DMS79 (cell line): ENCODE measurements at regions not wholly inside any gene's neighbourhood (a gene's known extent, or its start where the extent isn't known, plus 50 kb on each side); places are given as distances from the start of the nearest gene placed in this dataset.

Experiments
- DNase-seq: peaks from one replicate; lab custom pipeline; 2025; lab: John Stamatoyannopoulos, UW

GRCh38 chr11:112587664-112588063 is 327.0 kb upstream of the PLET1 start:
- no peak for DNase-seq

- peak; percentile 79 for DNase-seq
These were observed 327.6 kb upstream of the PLET1 start for GRCh38 chr11:112588252-112588694.

- no peak for DNase-seq
These were observed 328.5 kb upstream of the PLET1 start for GRCh38 chr11:112589155-112589554.

GRCh38 chr11:112590764-112591163 is 330.1 kb upstream of the PLET1 start:
- no peak for DNase-seq

GRCh38 chr11:112593440-112593839 is 332.8 kb upstream of the PLET1 start:
- no peak for DNase-seq

GRCh38 chr11:112596324-112596723 is 335.7 kb upstream of the PLET1 start:
- no peak for DNase-seq

- no peak for DNase-seq
These were observed 336.7 kb upstream of the PLET1 start for GRCh38 chr11:112597286-112597790.

- no peak for DNase-seq
These were observed 338.6 kb upstream of the PLET1 start for GRCh38 chr11:112599265-112599664.

GRCh38 chr11:112599856-112600533 is 339.3 kb upstream of the PLET1 start:
- DNase-seq: no peak

- DNase-seq: no peak
These were observed 344.5 kb upstream of the PLET1 start for GRCh38 chr11:112605093-112605666.

- no peak for DNase-seq
These were observed 346.0 kb upstream of the PLET1 start for GRCh38 chr11:112606656-112607055.

- no peak for DNase-seq
These were observed 347.8 kb upstream of the PLET1 start for GRCh38 chr11:112608509-112608908.

- no peak for DNase-seq
These were observed 349.8 kb upstream of the PLET1 start for GRCh38 chr11:112610494-112610893.

- peak; percentile 89 for DNase-seq
These were observed 350.0 kb upstream of the NCAM1 start for GRCh38 chr11:112610996-112611750.

GRCh38 chr11:112611771-112612170 is 349.4 kb upstream of the NCAM1 start:
- no peak for DNase-seq

GRCh38 chr11:112612250-112612849 is 348.9 kb upstream of the NCAM1 start:
- DNase-seq: no peak

- DNase-seq: peak; percentile 8
These were observed 347.9 kb upstream of the NCAM1 start for GRCh38 chr11:112613051-112613972.

- no peak for DNase-seq
These were observed 346.6 kb upstream of the NCAM1 start for GRCh38 chr11:112614605-112615004.

- DNase-seq: no peak
These were observed 346.0 kb upstream of the NCAM1 start for GRCh38 chr11:112615238-112615637.

- no peak for DNase-seq
These were observed 345.3 kb upstream of the NCAM1 start for GRCh38 chr11:112615891-112616290.

- no peak for DNase-seq
These were observed 344.7 kb upstream of the NCAM1 start for GRCh38 chr11:112616327-112617097.
